C4-2B (cell line): ENCODE measurements at regions not wholly inside any gene's neighbourhood (a gene's known extent, or its start where the extent isn't known, plus 50 kb on each side); places are given as distances from the start of the nearest gene placed in this dataset.

Experiments
- H3K27ac ChIP-seq: fragments of 450-650 bp; 2 replicates; pipeline ENCODE4 v1.5.1; 2017
- ZFX ChIP-seq: fragments of 450-650 bp; IDR thresholded peaks from 2 replicates; pipeline ENCODE4 v1.6.1; 2017
- TF ChIP-seq, protein P1 (sequence below): fragments of 450-650 bp; conservative IDR thresholded peaks from 2 replicates; pipeline ENCODE4 v1.5.1; 2017; ENCODE audit warnings: mild to moderate bottlenecking

DNA sequence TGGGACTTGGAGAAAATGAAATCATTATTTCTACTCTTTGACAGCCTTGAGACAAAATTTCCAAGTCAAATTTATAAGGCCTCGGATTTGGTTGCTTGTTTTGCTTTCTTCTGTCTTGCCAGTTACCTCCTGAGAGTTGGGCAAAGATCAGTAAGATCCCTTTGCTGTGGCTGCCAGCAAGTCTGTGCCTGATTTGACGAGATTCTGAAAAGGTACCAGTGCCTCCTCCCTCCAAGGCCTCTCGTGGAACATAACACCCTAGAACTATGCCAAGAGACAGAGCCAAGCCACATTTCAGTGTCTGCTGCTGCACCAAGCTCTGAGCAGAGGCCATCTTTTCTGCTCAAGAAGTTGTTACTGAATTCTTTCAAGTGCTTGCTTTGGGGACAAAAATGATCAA lies 61.0 kb downstream of the GTPBP8 start:
- TF ChIP-seq, protein P1, sequence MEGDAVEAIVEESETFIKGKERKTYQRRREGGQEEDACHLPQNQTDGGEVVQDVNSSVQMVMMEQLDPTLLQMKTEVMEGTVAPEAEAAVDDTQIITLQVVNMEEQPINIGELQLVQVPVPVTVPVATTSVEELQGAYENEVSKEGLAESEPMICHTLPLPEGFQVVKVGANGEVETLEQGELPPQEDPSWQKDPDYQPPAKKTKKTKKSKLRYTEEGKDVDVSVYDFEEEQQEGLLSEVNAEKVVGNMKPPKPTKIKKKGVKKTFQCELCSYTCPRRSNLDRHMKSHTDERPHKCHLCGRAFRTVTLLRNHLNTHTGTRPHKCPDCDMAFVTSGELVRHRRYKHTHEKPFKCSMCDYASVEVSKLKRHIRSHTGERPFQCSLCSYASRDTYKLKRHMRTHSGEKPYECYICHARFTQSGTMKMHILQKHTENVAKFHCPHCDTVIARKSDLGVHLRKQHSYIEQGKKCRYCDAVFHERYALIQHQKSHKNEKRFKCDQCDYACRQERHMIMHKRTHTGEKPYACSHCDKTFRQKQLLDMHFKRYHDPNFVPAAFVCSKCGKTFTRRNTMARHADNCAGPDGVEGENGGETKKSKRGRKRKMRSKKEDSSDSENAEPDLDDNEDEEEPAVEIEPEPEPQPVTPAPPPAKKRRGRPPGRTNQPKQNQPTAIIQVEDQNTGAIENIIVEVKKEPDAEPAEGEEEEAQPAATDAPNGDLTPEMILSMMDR, result no peak
- no peak for TF ChIP-seq ZFX
- H3K27ac ChIP-seq, result no peak overlapping the region

- H3K27ac ChIP-seq, result no peak overlapping the region
- TF ChIP-seq, protein P1, result no peak
- no peak for TF ChIP-seq ZFX
These were observed 62.4 kb downstream of the GTPBP8 start for GRCh38 chr3:113053169-113053568.

DNA sequence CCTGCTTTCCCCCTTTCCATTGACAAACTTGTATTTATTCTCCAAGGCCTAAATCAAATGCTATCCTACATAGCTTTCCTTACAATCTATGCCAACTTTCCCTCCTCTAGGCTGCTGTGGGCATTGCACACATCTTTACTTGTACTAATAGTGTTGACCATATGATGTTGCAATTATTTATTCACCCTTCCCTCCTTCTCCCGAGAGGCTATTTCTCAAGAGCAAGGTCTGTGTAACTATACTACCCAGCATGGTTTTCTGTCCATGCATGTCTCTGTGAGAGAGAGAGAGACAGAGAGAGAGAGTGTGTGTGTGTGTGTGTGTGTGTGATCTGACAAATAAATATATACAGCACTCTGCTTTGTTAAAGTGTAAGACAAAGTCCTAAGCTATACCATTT lies 63.8 kb downstream of the GTPBP8 start:
- TF ChIP-seq ZFX, result no peak
- TF ChIP-seq, protein P1, result no peak
- no peak overlapping the region for H3K27ac ChIP-seq

DNA sequence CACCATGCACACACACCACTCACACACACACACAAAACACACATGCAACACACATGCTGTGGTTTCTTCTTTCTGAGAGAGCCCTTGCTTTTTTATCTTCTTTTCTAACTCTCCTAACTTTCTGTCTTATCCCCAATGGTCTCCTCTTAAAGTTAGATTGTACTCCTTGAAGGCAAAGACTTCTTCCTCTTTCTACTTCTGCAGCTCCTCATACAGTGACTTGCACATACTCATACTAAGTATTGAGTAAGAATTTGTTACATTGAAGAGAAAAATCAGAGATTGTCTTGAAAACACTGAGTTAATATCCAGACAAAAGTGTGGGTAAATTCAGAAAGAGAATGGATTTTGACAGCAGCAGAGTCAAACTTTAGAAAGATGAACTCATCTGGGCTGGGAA lies 64.4 kb downstream of the GTPBP8 start:
- H3K27ac ChIP-seq, result no peak overlapping the region
- TF ChIP-seq, protein P1, result no peak
- no peak for TF ChIP-seq ZFX

GRCh38 chr3:113055961-113056360 lies 65.2 kb downstream of the GTPBP8 start:
- no peak overlapping the region for H3K27ac ChIP-seq
- TF ChIP-seq, protein P1, result no peak
- no peak for TF ChIP-seq ZFX

DNA sequence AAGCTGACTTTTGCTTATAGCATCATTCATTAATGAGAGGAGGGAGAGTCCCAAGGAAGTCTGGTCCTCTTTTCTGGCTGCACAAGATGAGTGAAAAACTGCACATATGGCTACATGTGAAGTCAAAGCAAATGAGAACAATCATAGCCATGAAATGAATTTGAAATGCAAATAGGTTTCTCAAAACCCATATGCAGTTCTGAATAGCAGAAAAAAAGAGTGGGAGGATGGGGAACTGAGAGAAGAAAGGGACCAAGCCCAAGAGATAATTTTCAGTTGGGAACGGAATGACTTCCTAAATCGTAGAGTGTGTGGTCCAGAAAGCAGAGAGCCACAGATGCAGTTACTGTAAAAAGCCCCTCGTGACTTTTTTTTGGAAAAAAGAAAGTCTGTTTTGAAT lies 66.3 kb downstream of the GTPBP8 start:
- no peak for TF ChIP-seq ZFX
- TF ChIP-seq, protein P1, result no peak
- no peak overlapping the region for H3K27ac ChIP-seq

GRCh38 chr3:113058188-113058587 lies 67.4 kb downstream of the GTPBP8 start:
- no peak overlapping the region for H3K27ac ChIP-seq
- TF ChIP-seq, protein P1, result no peak
- TF ChIP-seq ZFX, result no peak
